PC-9 (cell line): ENCODE measurements at regions not wholly inside any gene's neighbourhood (a gene's known extent, or its start where the extent isn't known, plus 50 kb on each side); places are given as distances from the start of the nearest gene placed in this dataset.
A peak's percentile ranks its signal among the peaks of the same experiment; 100 is the strongest.

Experiments used
- BruUV-seq: library from RNA; stranded (reverse); fragments of 400-500 nt; replicated peaks from 2 replicates; lab custom pipeline; 2021; lab: Mats Ljungman, UMichigan
- CTCF ChIA-PET: fragments of 300-600 bp; sonication (Branson Sonifier 250); formaldehyde crosslinking; loops from one replicate; lab custom pipeline; 2022; ENCODE audit warnings: antibody characterized with exemption; lab: Charles Lee
- POLR2A ChIA-PET: fragments of 300-600 bp; sonication (Branson Sonifier 250); formaldehyde crosslinking; loops from one replicate; lab custom pipeline; 2022; ENCODE audit warnings: antibody characterized with exemption; ENCODE audit not compliant: unreplicated experiment; lab: Charles Lee
- DNase-seq, 2 experiments: peaks; one replicate each; pipeline versions ENCODE4 v3.0.0 to v3.0.0-alpha.2; 2015 to 2022; ENCODE audit warnings: mixed read lengths in 1 of 2
- H2AFZ ChIP-seq: fragments of 200-600 bp; sonication (generic); 2 replicates; pipeline ENCODE4 v1.8.1; 2017; ENCODE audit warnings: antibody characterized with exemption
- H3F3A ChIP-seq: fragments of 200-600 bp; sonication (generic); 2 replicates; pipeline ENCODE4 v1.8.1; 2017; ENCODE audit warnings: antibody characterized with exemption, mild to moderate bottlenecking, low read depth; ENCODE audit not compliant: insufficient read depth
- H3K27ac ChIP-seq: fragments of 200-600 bp; sonication (generic); 2 replicates; pipeline ENCODE4 v1.6.1; 2016; ENCODE audit warnings: mixed run types
- H3K27me3 ChIP-seq: fragments of 200-600 bp; sonication (generic); 2 replicates; pipeline ENCODE4 v1.6.1; 2016; ENCODE audit warnings: low read depth, mixed run types; ENCODE audit not compliant: insufficient read depth
- H3K36me3 ChIP-seq: fragments of 200-600 bp; sonication (generic); 2 replicates; pipeline ENCODE4 v1.6.1; 2016; ENCODE audit warnings: low read depth, mixed run types
- H3K4me1 ChIP-seq: fragments of 200-600 bp; sonication (generic); replicated peaks from 2 replicates; pipeline ENCODE4 v1.6.1; 2016; ENCODE audit warnings: mixed run types; ENCODE audit not compliant: insufficient read depth
- H3K4me2 ChIP-seq: fragments of 200-600 bp; sonication (generic); 2 replicates; pipeline ENCODE4 v1.6.1; 2017; ENCODE audit warnings: mixed run types
- H3K4me3 ChIP-seq: fragments of 200-600 bp; sonication (generic); 2 replicates; pipeline ENCODE4 v1.6.1; 2016; ENCODE audit warnings: mixed run types
- H3K79me2 ChIP-seq: fragments of 200-600 bp; sonication (generic); 2 replicates; pipeline ENCODE4 v1.6.1; 2017; ENCODE audit warnings: low read depth, mixed run types
- H3K9me2 ChIP-seq: fragments of 200-600 bp; sonication (generic); 2 replicates; pipeline ENCODE4 v1.8.1; 2017; ENCODE audit warnings: mild to moderate bottlenecking; ENCODE audit not compliant: insufficient read depth
- H3K9me3 ChIP-seq: fragments of 200-600 bp; sonication (generic); 2 replicates; pipeline ENCODE4 v1.8.1; 2016; ENCODE audit warnings: low read depth; ENCODE audit not compliant: insufficient read depth
- H4K20me1 ChIP-seq: fragments of 200-600 bp; sonication (generic); 2 replicates; pipeline ENCODE4 v1.8.1; 2017; ENCODE audit not compliant: insufficient read depth
- EZH2 ChIP-seq: fragments of 200-600 bp; sonication (generic); IDR thresholded peaks from 2 replicates; pipeline ENCODE4 v1.8.0; 2017; ENCODE audit warnings: antibody characterized with exemption, low read depth
- intact Hi-C: fragments of 100-400 bp; cut with micrococcal nuclease; formaldehyde crosslinking; loops from one replicate; pipeline ENCODE4 v1.10.0; 2022; ENCODE audit not compliant: unreplicated experiment
- TF ChIP-seq, protein P1 (sequence below): fragments of 200-600 bp; sonication (generic); conservative IDR thresholded peaks from 2 replicates; pipeline ENCODE4 v1.6.1; 2017; ENCODE audit warnings: mixed run types, antibody characterized with exemption, mild to moderate bottlenecking, moderate library complexity

DNA sequence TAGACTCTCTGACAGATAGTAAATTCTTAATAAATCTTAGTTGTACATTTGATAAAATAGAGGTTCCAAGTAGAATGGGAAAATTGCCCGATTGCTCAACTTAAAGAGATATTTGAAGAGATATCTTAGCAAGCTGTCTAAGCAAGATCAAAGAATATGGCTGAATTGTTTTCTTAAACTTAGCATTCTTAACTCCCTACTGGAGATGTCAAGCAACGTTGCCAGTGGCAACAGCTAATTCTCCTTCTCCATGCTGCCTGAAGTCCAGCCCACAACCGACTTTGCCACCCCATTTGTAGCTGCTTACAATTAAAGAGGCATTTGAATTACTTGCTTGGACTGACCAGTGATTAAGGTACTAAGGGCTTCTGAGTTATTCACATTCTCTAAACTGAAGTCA is 94.4 kb downstream of the FAM181B start:
- no peak overlapping the region for H2AFZ ChIP-seq
- H3K36me3 ChIP-seq, result no peaks in the 10 kb centered on the region
- ChIA-PET CTCF (no interaction called here), POLR2A (no interaction called here)
- intact Hi-C loops, result no loop called here
- no peak overlapping the region for H3K27ac ChIP-seq
- no peaks in the 10 kb centered on the region for H3K9me3 ChIP-seq
- no peaks in the 10 kb centered on the region for H3K4me1 ChIP-seq
- H3K4me3 ChIP-seq, result no peak overlapping the region
- no peaks in the 10 kb centered on the region for H3F3A ChIP-seq
- H4K20me1 ChIP-seq, result no peaks in the 10 kb centered on the region
- 0 out of 2 replicates have a peak, but pooled peaks cover 6% of the 10 kb centered on the region for H3K27me3 ChIP-seq
- H3K4me2 ChIP-seq, result no peak overlapping the region
- DNase-seq, result no peak
- no peak for TF ChIP-seq EZH2
- TF ChIP-seq, protein P1, sequence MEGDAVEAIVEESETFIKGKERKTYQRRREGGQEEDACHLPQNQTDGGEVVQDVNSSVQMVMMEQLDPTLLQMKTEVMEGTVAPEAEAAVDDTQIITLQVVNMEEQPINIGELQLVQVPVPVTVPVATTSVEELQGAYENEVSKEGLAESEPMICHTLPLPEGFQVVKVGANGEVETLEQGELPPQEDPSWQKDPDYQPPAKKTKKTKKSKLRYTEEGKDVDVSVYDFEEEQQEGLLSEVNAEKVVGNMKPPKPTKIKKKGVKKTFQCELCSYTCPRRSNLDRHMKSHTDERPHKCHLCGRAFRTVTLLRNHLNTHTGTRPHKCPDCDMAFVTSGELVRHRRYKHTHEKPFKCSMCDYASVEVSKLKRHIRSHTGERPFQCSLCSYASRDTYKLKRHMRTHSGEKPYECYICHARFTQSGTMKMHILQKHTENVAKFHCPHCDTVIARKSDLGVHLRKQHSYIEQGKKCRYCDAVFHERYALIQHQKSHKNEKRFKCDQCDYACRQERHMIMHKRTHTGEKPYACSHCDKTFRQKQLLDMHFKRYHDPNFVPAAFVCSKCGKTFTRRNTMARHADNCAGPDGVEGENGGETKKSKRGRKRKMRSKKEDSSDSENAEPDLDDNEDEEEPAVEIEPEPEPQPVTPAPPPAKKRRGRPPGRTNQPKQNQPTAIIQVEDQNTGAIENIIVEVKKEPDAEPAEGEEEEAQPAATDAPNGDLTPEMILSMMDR, result no peak
- H3K79me2 ChIP-seq, result no peaks in the 10 kb centered on the region
- 0 out of 2 replicates have a peak, but pooled peaks cover 5% of the 10 kb centered on the region for H3K9me2 ChIP-seq
- no TSS peak for BruUV-seq

DNA sequence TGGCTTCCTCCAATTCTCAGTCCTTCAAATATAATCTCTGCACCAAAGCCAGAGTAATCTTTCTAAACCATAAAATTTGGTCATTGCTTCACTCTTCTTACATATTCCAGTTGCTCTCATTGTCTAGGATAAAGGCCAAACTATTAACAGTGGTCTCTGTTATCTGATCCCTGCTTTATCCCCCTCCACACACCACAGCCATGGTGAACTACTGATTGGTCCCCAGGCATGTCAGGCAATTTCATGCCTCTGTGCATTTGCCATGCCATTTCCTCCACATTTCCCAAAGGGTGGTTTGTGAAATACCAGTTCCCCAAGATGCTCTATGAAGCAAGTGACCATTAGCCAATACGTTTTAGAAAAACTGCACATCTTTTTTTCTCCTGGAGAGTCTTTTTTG is 97.0 kb downstream of the FAM181B start:
- Histone ChIP-seq H3K4me3 (no peak overlapping the region), H3K36me3 (no peaks in the 10 kb centered on the region), H3K79me2 (no peaks in the 10 kb centered on the region), H2AFZ (no peak overlapping the region), H3K9me2 (no peaks in the 10 kb centered on the region), H3K4me1 (no peaks in the 10 kb centered on the region), H3K27me3 (0 out of 2 replicates have a peak, but pooled peaks cover 6% of the 10 kb centered on the region), H3K9me3 (no peaks in the 10 kb centered on the region), H3K27ac (no peak overlapping the region), H3F3A (no peaks in the 10 kb centered on the region), H4K20me1 (no peaks in the 10 kb centered on the region), H3K4me2 (no peak overlapping the region)
- ChIA-PET CTCF (no interaction called here), POLR2A (no interaction called here)
- BruUV-seq, result no TSS peak
- no peak for TF ChIP-seq EZH2
- TF ChIP-seq, protein P1, result no peak
- DNase-seq, result no peak
- intact Hi-C loops, result no loop called here

DNA sequence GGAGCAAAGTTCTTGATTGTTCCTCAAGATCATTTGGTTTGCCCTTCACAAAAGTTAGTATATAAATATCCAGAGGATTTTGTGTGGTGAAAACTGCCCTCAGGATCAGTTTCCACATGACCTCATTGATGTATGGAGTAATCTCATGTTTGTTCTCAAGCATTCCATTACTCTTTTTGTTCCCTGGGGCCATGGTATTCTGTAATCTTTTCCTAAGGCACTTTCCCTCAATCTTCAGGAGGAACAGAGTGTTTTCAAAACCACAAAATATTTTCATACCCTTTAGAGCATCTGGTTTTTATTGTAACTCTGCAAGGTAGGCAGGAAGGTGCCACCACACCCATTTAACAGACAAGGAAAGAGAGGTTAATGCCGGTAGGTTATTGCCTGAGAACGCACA is 99.6 kb downstream of the FAM181B start:
- Histone ChIP-seq H3K9me3 (no peaks in the 10 kb centered on the region), H3K36me3 (no peaks in the 10 kb centered on the region), H3K4me3 (no peak overlapping the region), H3K27me3 (0 out of 2 replicates have a peak, but pooled peaks cover 4% of the 10 kb centered on the region), H2AFZ (no peak overlapping the region), H4K20me1 (no peaks in the 10 kb centered on the region), H3K79me2 (no peaks in the 10 kb centered on the region), H3K4me2 (no peak overlapping the region), H3K4me1 (no peaks in the 10 kb centered on the region), H3K9me2 (no peaks in the 10 kb centered on the region), H3F3A (no peaks in the 10 kb centered on the region), H3K27ac (no peak overlapping the region)
- ChIA-PET POLR2A (no interaction called here), CTCF (no interaction called here)
- peak in 1 of 2 experiments; percentile 62 for DNase-seq
- no TSS peak for BruUV-seq
- TF ChIP-seq, protein P1, result no peak
- no peak for TF ChIP-seq EZH2
- intact Hi-C loops, result no loop called here
